GM18519 (cell line): ENCODE measurements at regions not wholly inside any gene's neighbourhood (a gene's known extent, or its start where the extent isn't known, plus 50 kb on each side); places are given as distances from the start of the nearest gene placed in this dataset.
A peak's percentile ranks its signal among the peaks of the same experiment; 100 is the strongest.
"Not testable (repeated sequence)": the region's sequence is repeated elsewhere in the genome, so short reads cannot be mapped to it uniquely, and the experiment has no call there.

Experiments used
- ATAC-seq: cut with Tn5 transposase; IDR thresholded peaks from one replicate; pipeline ENCODE4 v1.9.1; 2021; ENCODE audit warnings: mild to moderate bottlenecking, moderate library complexity; ENCODE audit not compliant: unreplicated experiment, low FRiP score

GRCh38 chrX:65971151-65971550 lies 68.7 kb downstream of the VSIG4 start:
- ATAC-seq = no peak

GRCh38 chrX:65967159-65967558 lies 72.7 kb downstream of the VSIG4 start:
- not testable (repeated sequence) for ATAC-seq

GRCh38 chrX:65961714-65962113 lies 78.2 kb downstream of the VSIG4 start:
- no peak for ATAC-seq

GRCh38 chrX:65948103-65948502 lies 91.8 kb downstream of the VSIG4 start:
- ATAC-seq = no peak

GRCh38 chrX:65941775-65942174 lies 98.1 kb downstream of the VSIG4 start:
- ATAC-seq = no peak

- ATAC-seq = no peak
These were observed 106.7 kb downstream of the VSIG4 start for GRCh38 chrX:65933085-65933589.

- ATAC-seq = no peak
These were observed 107.5 kb downstream of the VSIG4 start for GRCh38 chrX:65932173-65933084.

GRCh38 chrX:65928522-65928921 lies 111.4 kb downstream of the VSIG4 start:
- ATAC-seq = no peak

- not testable (repeated sequence) for ATAC-seq
These were observed 112.5 kb downstream of the VSIG4 start for GRCh38 chrX:65927386-65927785.

GRCh38 chrX:65926095-65927019 lies 113.5 kb downstream of the VSIG4 start:
- peak; percentile 68 for ATAC-seq

- ATAC-seq = no peak
These were observed 114.3 kb downstream of the VSIG4 start for GRCh38 chrX:65925592-65925991.

- no peak for ATAC-seq
These were observed 114.9 kb downstream of the VSIG4 start for GRCh38 chrX:65925005-65925404.

GRCh38 chrX:65921363-65921762 lies 118.5 kb downstream of the VSIG4 start:
- ATAC-seq = no peak

- no peak for ATAC-seq
These were observed 119.3 kb downstream of the VSIG4 start for GRCh38 chrX:65920620-65921019.

GRCh38 chrX:65910899-65911298 lies 129.0 kb downstream of the VSIG4 start:
- no peak for ATAC-seq

- no peak for ATAC-seq
These were observed 136.1 kb downstream of the VSIG4 start for GRCh38 chrX:65903750-65904149.

- ATAC-seq = no peak
These were observed 137.9 kb downstream of the VSIG4 start for GRCh38 chrX:65902011-65902410.

GRCh38 chrX:65900850-65901844 lies 138.7 kb downstream of the VSIG4 start:
- no peak for ATAC-seq

GRCh38 chrX:65894133-65894532 lies 145.7 kb downstream of the VSIG4 start:
- no peak for ATAC-seq

- not testable (repeated sequence) for ATAC-seq
These were observed 148.1 kb downstream of the VSIG4 start for GRCh38 chrX:65891817-65892216.
